HEK293T (cell line): ENCODE measurements at regions not wholly inside any gene's neighbourhood (a gene's known extent, or its start where the extent isn't known, plus 50 kb on each side); places are given as distances from the start of the nearest gene placed in this dataset.

Source experiments
- FOXA1 ChIP-seq: fragments of 450-650 bp; IDR thresholded peaks from 2 replicates; pipeline ENCODE4 v1.6.1; 2016; ENCODE audit warnings: mild to moderate bottlenecking
- FOXK2 ChIP-seq: fragments of 450-650 bp; IDR thresholded peaks from 2 replicates; pipeline ENCODE4 v1.6.1; 2016; ENCODE audit warnings: mild to moderate bottlenecking
- FOXM1 ChIP-seq: fragments of 450-650 bp; IDR thresholded peaks from 2 replicates; pipeline ENCODE4 v1.6.1; 2017; ENCODE audit warnings: mild to moderate bottlenecking, borderline replicate concordance
- L3MBTL2 ChIP-seq: fragments of 450-650 bp; conservative IDR thresholded peaks from 2 replicates; pipeline ENCODE4 v1.6.1; 2016; ENCODE audit warnings: mild to moderate bottlenecking
- SP1 ChIP-seq: fragments of 450-650 bp; IDR thresholded peaks from 2 replicates; pipeline ENCODE4 v1.6.1; 2017
- TARDBP ChIP-seq: fragments of 450-650 bp; IDR thresholded peaks from 2 replicates; pipeline ENCODE4 v1.6.1; 2016

GRCh38 chr6:140500849-140501248, 1126.4 kb upstream of the CITED2 start:
- TF ChIP-seq FOXA1 (no peak), SP1 (no peak), L3MBTL2 (no peak), TARDBP (no peak), FOXM1 (no peak), FOXK2 (no peak)
